ENCODE measurements at regions not wholly inside any gene's neighbourhood (a gene's known extent, or its start where the extent isn't known, plus 50 kb on each side); places are given as distances from the start of the nearest gene placed in this dataset.

GRCh38 chrY:19317271-19317987 is 427.1 kb downstream of the KDM5D start:
- no peak overlapping the region for H3K4me3 ChIP-seq (ENCODE audit: low read depth in 1 of 3, low read length in 3 of 3)
- H3K9me3 ChIP-seq (ENCODE audit: control insufficient read depth in 4 of 4, low read length in 3 of 4) = peaks cover 0 to 2% (median 0%) of the 10 kb centered on the region in 4 donors
- no peak for DNase-seq (ENCODE audit: low spot score)
- TF ChIP-seq EGR1 (IDR thresholded peaks at IDR 0.05; ENCODE audit: low read depth in 2 of 2) = no peak
- no peak for TF ChIP-seq FOXA1 (IDR thresholded peaks at IDR 0.05)
- no peak for TF ChIP-seq FOXA2 (IDR thresholded peaks at IDR 0.05)
- TF ChIP-seq HNF4G (IDR thresholded peaks at IDR 0.05) = no peak
- no peak for TF ChIP-seq RXRA (IDR thresholded peaks at IDR 0.05)
- TF ChIP-seq TAF1 (conservative IDR thresholded peaks at IDR 0.05) = no peak
- no peak for TF ChIP-seq YY1 (IDR thresholded peaks at IDR 0.05)
- no peak for TF ChIP-seq GABPA (IDR thresholded peaks at IDR 0.05 in 1 of 2, conservative IDR thresholded peaks at IDR 0.05 in 1 of 2)
- H3K9ac ChIP-seq (ENCODE audit: low read depth in 1 of 2, low read length in 2 of 2) = no peak overlapping the region
- no peaks in the 10 kb centered on the region for H3K27me3 ChIP-seq (ENCODE audit: control insufficient read depth in 4 of 4, insufficient read depth in 4 of 4, low read length in 3 of 4)
- H3K36me3 ChIP-seq (ENCODE audit: control insufficient read depth in 4 of 4, insufficient read depth in 3 of 4, low read depth in 1 of 4, low read length in 3 of 4) = no peaks in the 10 kb centered on the region
- H3K27ac ChIP-seq (ENCODE audit: low read depth in 1 of 2, low read length in 2 of 2) = no peak overlapping the region
- WGBS = 69% methylated on average over 1 of the region's 1 CpG
- no peaks in the 10 kb centered on the region for H3K4me1 ChIP-seq (ENCODE audit: control insufficient read depth in 4 of 4, insufficient read depth in 4 of 4, low read length in 3 of 4)

DNA sequence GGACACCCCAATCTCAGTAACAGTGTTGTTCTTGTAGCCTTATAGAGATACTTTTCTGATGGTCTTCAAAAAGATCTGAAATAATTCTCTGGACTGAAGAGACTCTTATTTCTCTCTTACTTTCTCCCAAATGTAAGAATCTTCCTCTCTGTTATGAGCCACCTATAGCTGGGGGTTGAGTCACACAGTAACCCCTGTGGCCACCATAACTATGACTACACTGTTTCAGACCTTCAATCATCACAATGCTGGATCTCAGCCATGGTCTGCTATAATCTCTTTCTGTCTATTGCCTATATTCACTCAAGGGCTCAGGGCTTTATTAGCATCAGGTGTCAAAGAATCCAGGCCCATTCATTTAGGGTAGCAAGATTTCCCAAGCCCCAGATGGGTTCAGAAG is 436.9 kb downstream of the KDM5D start:
- no peak overlapping the region for H3K4me3 ChIP-seq (ENCODE audit: low read depth in 1 of 3, low read length in 3 of 3)
- no peaks in the 10 kb centered on the region for H3K9me3 ChIP-seq (ENCODE audit: control insufficient read depth in 4 of 4, low read length in 3 of 4)
- DNase-seq (ENCODE audit: low spot score) = no peak
- H3K27me3 ChIP-seq (ENCODE audit: control insufficient read depth in 4 of 4, insufficient read depth in 4 of 4, low read length in 3 of 4) = no peaks in the 10 kb centered on the region
- no peak overlapping the region for H3K9ac ChIP-seq (ENCODE audit: low read depth in 1 of 2, low read length in 2 of 2)
- no peaks in the 10 kb centered on the region for H3K36me3 ChIP-seq (ENCODE audit: control insufficient read depth in 4 of 4, insufficient read depth in 3 of 4, low read depth in 1 of 4, low read length in 3 of 4)
- no peak for TF ChIP-seq RAD21 (IDR thresholded peaks at IDR 0.05)
- TF ChIP-seq, protein P1, sequence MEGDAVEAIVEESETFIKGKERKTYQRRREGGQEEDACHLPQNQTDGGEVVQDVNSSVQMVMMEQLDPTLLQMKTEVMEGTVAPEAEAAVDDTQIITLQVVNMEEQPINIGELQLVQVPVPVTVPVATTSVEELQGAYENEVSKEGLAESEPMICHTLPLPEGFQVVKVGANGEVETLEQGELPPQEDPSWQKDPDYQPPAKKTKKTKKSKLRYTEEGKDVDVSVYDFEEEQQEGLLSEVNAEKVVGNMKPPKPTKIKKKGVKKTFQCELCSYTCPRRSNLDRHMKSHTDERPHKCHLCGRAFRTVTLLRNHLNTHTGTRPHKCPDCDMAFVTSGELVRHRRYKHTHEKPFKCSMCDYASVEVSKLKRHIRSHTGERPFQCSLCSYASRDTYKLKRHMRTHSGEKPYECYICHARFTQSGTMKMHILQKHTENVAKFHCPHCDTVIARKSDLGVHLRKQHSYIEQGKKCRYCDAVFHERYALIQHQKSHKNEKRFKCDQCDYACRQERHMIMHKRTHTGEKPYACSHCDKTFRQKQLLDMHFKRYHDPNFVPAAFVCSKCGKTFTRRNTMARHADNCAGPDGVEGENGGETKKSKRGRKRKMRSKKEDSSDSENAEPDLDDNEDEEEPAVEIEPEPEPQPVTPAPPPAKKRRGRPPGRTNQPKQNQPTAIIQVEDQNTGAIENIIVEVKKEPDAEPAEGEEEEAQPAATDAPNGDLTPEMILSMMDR (IDR thresholded peaks at IDR 0.05; ENCODE audit: low read depth, low read length, missing input control) = no peak
- H3K4me1 ChIP-seq (ENCODE audit: control insufficient read depth in 4 of 4, insufficient read depth in 4 of 4, low read length in 3 of 4) = no peaks in the 10 kb centered on the region
- H3K27ac ChIP-seq (ENCODE audit: low read depth in 1 of 2, low read length in 2 of 2) = no peak overlapping the region

DNA sequence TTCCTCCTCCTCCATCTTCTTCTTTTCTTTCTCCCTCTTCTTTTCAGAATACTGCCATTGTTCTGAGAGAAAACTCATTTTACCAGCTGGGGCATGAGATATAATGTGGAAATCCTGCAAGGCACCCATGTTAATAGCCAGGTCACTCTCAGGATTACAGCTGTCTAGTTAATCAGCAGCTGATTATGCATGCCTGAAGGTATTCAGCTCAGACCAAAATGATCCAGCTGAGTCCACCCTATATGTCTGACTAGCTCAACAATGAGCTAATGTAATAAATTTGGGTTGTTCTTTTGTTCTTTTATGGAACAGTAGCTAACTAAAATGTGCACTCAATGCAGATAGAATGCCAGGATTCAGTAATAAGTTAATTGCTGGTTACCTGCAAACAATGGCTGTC is 441.4 kb downstream of the KDM5D start:
- no peak for DNase-seq (ENCODE audit: low spot score)
- Histone ChIP-seq H3K4me1 (ENCODE audit: control insufficient read depth in 4 of 4, insufficient read depth in 4 of 4, low read length in 3 of 4) (no peaks in the 10 kb centered on the region), H3K4me3 (ENCODE audit: low read depth in 1 of 3, low read length in 3 of 3) (no peak overlapping the region), H3K27me3 (ENCODE audit: control insufficient read depth in 4 of 4, insufficient read depth in 4 of 4, low read length in 3 of 4) (no peaks in the 10 kb centered on the region), H3K9me3 (ENCODE audit: control insufficient read depth in 4 of 4, low read length in 3 of 4) (no peaks in the 10 kb centered on the region), H3K27ac (ENCODE audit: low read depth in 1 of 2, low read length in 2 of 2) (no peak overlapping the region), H3K9ac (ENCODE audit: low read depth in 1 of 2, low read length in 2 of 2) (no peak overlapping the region), H3K36me3 (ENCODE audit: control insufficient read depth in 4 of 4, insufficient read depth in 3 of 4, low read depth in 1 of 4, low read length in 3 of 4) (no peaks in the 10 kb centered on the region)
- TF ChIP-seq, protein P2, sequence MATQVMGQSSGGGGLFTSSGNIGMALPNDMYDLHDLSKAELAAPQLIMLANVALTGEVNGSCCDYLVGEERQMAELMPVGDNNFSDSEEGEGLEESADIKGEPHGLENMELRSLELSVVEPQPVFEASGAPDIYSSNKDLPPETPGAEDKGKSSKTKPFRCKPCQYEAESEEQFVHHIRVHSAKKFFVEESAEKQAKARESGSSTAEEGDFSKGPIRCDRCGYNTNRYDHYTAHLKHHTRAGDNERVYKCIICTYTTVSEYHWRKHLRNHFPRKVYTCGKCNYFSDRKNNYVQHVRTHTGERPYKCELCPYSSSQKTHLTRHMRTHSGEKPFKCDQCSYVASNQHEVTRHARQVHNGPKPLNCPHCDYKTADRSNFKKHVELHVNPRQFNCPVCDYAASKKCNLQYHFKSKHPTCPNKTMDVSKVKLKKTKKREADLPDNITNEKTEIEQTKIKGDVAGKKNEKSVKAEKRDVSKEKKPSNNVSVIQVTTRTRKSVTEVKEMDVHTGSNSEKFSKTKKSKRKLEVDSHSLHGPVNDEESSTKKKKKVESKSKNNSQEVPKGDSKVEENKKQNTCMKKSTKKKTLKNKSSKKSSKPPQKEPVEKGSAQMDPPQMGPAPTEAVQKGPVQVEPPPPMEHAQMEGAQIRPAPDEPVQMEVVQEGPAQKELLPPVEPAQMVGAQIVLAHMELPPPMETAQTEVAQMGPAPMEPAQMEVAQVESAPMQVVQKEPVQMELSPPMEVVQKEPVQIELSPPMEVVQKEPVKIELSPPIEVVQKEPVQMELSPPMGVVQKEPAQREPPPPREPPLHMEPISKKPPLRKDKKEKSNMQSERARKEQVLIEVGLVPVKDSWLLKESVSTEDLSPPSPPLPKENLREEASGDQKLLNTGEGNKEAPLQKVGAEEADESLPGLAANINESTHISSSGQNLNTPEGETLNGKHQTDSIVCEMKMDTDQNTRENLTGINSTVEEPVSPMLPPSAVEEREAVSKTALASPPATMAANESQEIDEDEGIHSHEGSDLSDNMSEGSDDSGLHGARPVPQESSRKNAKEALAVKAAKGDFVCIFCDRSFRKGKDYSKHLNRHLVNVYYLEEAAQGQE (IDR thresholded peaks at IDR 0.05) = no peak
- TF ChIP-seq YY1 (IDR thresholded peaks at IDR 0.05) = no peak
- TF ChIP-seq FOXA1 (IDR thresholded peaks at IDR 0.05) = no peak
- TF ChIP-seq SP1 (IDR thresholded peaks at IDR 0.05) = no peak
- TF ChIP-seq NR2F2 (IDR thresholded peaks at IDR 0.05) = no peak
- no peak for TF ChIP-seq MAX (IDR thresholded peaks at IDR 0.05)
- TF ChIP-seq HNF4A (conservative IDR thresholded peaks at IDR 0.05) = no peak
- TF ChIP-seq GABPA (IDR thresholded peaks at IDR 0.05 in 1 of 2, conservative IDR thresholded peaks at IDR 0.05 in 1 of 2) = no peak
- no peak for TF ChIP-seq EGR1 (IDR thresholded peaks at IDR 0.05; ENCODE audit: low read depth in 2 of 2)
- no peak for TF ChIP-seq FOXA2 (IDR thresholded peaks at IDR 0.05)

All from liver (tissue), 8 donors.